ENCODE measurements at regions not wholly inside any gene's neighbourhood (a gene's known extent, or its start where the extent isn't known, plus 50 kb on each side); places are given as distances from the start of the nearest gene placed in this dataset.

DNA sequence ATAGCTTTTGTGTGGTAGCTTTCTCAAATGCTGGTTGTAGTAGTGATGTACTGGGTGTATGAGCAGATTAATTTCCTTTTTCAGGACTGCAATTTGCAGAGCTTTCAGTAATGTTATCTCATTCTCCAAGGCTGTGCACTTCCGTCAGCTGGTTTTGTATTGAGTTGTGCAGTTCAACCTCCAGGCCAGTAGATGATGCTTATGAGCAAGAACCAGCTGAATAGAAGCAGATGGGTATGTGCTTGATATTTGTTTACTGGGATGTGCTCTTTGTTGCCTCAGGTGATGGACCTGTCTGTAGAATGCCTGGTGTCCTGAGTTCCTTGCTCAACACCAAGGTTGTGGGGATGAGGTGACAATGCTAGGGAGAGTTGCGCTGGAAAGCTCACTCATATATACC, 462.8 kb downstream of the PCDH18 start:
- TF ChIP-seq POLR2AphosphoS5 (IDR thresholded peaks at IDR 0.05), result no peak
- TF ChIP-seq, protein P1, sequence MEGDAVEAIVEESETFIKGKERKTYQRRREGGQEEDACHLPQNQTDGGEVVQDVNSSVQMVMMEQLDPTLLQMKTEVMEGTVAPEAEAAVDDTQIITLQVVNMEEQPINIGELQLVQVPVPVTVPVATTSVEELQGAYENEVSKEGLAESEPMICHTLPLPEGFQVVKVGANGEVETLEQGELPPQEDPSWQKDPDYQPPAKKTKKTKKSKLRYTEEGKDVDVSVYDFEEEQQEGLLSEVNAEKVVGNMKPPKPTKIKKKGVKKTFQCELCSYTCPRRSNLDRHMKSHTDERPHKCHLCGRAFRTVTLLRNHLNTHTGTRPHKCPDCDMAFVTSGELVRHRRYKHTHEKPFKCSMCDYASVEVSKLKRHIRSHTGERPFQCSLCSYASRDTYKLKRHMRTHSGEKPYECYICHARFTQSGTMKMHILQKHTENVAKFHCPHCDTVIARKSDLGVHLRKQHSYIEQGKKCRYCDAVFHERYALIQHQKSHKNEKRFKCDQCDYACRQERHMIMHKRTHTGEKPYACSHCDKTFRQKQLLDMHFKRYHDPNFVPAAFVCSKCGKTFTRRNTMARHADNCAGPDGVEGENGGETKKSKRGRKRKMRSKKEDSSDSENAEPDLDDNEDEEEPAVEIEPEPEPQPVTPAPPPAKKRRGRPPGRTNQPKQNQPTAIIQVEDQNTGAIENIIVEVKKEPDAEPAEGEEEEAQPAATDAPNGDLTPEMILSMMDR (IDR thresholded peaks at IDR 0.05), result no peak
- TF ChIP-seq POLR2A (IDR thresholded peaks at IDR 0.05), result no peak
- no peak for TF ChIP-seq EP300 (IDR thresholded peaks at IDR 0.05)
- DNase-seq (no peak), ATAC-seq (ENCODE audit: low FRiP score in 2 of 2) (no peak)
- Histone ChIP-seq H3K27me3 (no peaks in the 10 kb centered on the region), H3K36me3 (no peaks in the 10 kb centered on the region), H3K4me3 (no peak overlapping the region), H3K9me3 (no peaks in the 10 kb centered on the region), H3K4me1 (no peaks in the 10 kb centered on the region), H3K27ac (no peak overlapping the region)
- whole genome bisulfite sequencing, 2 donors, result 85 to 95% methylated on average over 2 of the region's 2 CpGs

DNA sequence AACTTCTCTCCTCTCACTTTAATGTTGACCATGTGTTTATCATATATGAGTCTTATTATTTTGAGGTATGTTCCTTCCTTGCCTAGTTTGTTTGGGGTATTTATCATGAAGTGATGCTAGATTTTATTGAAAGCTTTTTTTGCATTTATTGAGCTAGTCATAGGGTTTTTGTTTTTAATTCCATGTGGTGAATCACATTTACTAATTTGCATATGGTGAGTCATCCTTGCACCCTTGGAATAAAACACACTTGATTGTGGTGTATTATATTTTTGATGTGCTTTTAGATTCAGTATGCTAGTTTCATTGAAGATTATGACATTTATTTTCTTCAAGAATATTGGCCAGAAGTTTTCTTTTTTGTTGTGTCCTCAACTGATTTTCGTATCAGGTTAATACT, 464.6 kb downstream of the PCDH18 start:
- WGBS, 2 donors, result 84 to 94% methylated on average over 1 of the region's 1 CpG
- H3K9me3 ChIP-seq, result no peaks in the 10 kb centered on the region
- H3K27ac ChIP-seq, result no peak overlapping the region
- H3K27me3 ChIP-seq, result no peaks in the 10 kb centered on the region
- H3K36me3 ChIP-seq, result no peaks in the 10 kb centered on the region
- DNase-seq, result no peak
- no peaks in the 10 kb centered on the region for H3K4me1 ChIP-seq
- H3K4me3 ChIP-seq, result no peak overlapping the region
- ATAC-seq (ENCODE audit: low FRiP score in 2 of 2), result no peak
- TF ChIP-seq POLR2A (IDR thresholded peaks at IDR 0.05) (no peak), POLR2AphosphoS5 (IDR thresholded peaks at IDR 0.05) (no peak), EP300 (IDR thresholded peaks at IDR 0.05) (no peak)
- TF ChIP-seq, protein P1 (IDR thresholded peaks at IDR 0.05), result no peak

- no peak overlapping the region for H3K27ac ChIP-seq
- H3K27me3 ChIP-seq, result no peaks in the 10 kb centered on the region
- no peaks in the 10 kb centered on the region for H3K36me3 ChIP-seq
- DNase-seq (no peak), ATAC-seq (ENCODE audit: low FRiP score in 2 of 2) (no peak)
- no peaks in the 10 kb centered on the region for H3K4me1 ChIP-seq
- H3K9me3 ChIP-seq, result no peaks in the 10 kb centered on the region
- TF ChIP-seq POLR2A (IDR thresholded peaks at IDR 0.05) (no peak), POLR2AphosphoS5 (IDR thresholded peaks at IDR 0.05) (no peak), EP300 (IDR thresholded peaks at IDR 0.05) (no peak)
- TF ChIP-seq, protein P1 (IDR thresholded peaks at IDR 0.05), result no peak
- no peak overlapping the region for H3K4me3 ChIP-seq
- 59 to 61% methylated on average over 1 of the region's 1 CpG for WGBS, 2 donors
Measured at GRCh38 chr4:137065311-137065710, 467.0 kb downstream of the PCDH18 start.

DNA sequence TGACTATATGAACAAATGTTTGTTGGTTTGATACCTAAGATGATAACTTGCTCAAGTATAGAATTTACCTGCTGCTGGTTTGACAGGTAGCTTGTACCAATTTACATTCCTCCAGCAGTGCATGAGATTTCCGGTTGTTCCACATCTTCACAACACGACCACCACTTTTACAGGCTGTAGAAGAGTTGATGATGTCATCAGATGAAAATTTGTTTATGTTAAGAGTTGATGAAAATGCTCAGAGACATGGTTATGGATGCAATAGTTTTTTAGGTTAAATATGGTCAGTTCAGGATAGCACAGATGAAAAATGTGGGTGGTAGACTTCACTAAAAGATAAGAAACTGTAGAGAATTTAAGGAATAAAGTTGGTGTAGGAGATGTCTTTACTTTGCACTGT, 468.3 kb downstream of the PCDH18 start:
- no peak for TF ChIP-seq EP300 (IDR thresholded peaks at IDR 0.05)
- TF ChIP-seq POLR2AphosphoS5 (IDR thresholded peaks at IDR 0.05), result no peak
- TF ChIP-seq POLR2A (IDR thresholded peaks at IDR 0.05), result no peak
- TF ChIP-seq, protein P1 (IDR thresholded peaks at IDR 0.05), result no peak
- Histone ChIP-seq H3K4me3 (no peak overlapping the region), H3K4me1 (no peaks in the 10 kb centered on the region), H3K27me3 (no peaks in the 10 kb centered on the region), H3K27ac (no peak overlapping the region), H3K9me3 (no peaks in the 10 kb centered on the region), H3K36me3 (no peaks in the 10 kb centered on the region)
- DNase-seq (no peak), ATAC-seq (ENCODE audit: low FRiP score in 2 of 2) (no peak)
- WGBS, 2 donors, result 61 to 76% methylated on average over 2 of the region's 2 CpGs

GRCh38 chr4:137043184-137043583, 489.1 kb downstream of the PCDH18 start:
- H3K4me3 ChIP-seq, result no peak overlapping the region
- no peaks in the 10 kb centered on the region for H3K27me3 ChIP-seq
- ATAC-seq (ENCODE audit: low FRiP score in 2 of 2) (no peak), DNase-seq (no peak)
- H3K27ac ChIP-seq, result no peak overlapping the region
- H3K36me3 ChIP-seq, result no peaks in the 10 kb centered on the region
- WGBS, 2 donors, result 92% methylated on average over 2 of the region's 2 CpGs
- no peaks in the 10 kb centered on the region for H3K9me3 ChIP-seq
- H3K4me1 ChIP-seq, result no peaks in the 10 kb centered on the region
- no peak for TF ChIP-seq POLR2A (IDR thresholded peaks at IDR 0.05)
- TF ChIP-seq, protein P1 (IDR thresholded peaks at IDR 0.05), result no peak
- no peak for TF ChIP-seq POLR2AphosphoS5 (IDR thresholded peaks at IDR 0.05)
- TF ChIP-seq EP300 (IDR thresholded peaks at IDR 0.05), result no peak
